ENCODE measurements at regions not wholly inside any gene's neighbourhood (a gene's known extent, or its start where the extent isn't known, plus 50 kb on each side); places are given as distances from the start of the nearest gene placed in this dataset.

GRCh38 chr20:50415516-50416268, 94.5 kb upstream of the PTPN1 start:
- in situ Hi-C loops (cut with MboI; ENCODE audit: low sequenced_read_pairs) = no loop called here

GRCh38 chr20:50416269-50417022, 93.7 kb upstream of the PTPN1 start:
- in situ Hi-C loops (cut with MboI; ENCODE audit: low sequenced_read_pairs) = no loop called here

GRCh38 chr20:50417023-50417329, 93.2 kb upstream of the PTPN1 start:
- in situ Hi-C loops (cut with MboI; ENCODE audit: low sequenced_read_pairs) = no loop called here

DNA sequence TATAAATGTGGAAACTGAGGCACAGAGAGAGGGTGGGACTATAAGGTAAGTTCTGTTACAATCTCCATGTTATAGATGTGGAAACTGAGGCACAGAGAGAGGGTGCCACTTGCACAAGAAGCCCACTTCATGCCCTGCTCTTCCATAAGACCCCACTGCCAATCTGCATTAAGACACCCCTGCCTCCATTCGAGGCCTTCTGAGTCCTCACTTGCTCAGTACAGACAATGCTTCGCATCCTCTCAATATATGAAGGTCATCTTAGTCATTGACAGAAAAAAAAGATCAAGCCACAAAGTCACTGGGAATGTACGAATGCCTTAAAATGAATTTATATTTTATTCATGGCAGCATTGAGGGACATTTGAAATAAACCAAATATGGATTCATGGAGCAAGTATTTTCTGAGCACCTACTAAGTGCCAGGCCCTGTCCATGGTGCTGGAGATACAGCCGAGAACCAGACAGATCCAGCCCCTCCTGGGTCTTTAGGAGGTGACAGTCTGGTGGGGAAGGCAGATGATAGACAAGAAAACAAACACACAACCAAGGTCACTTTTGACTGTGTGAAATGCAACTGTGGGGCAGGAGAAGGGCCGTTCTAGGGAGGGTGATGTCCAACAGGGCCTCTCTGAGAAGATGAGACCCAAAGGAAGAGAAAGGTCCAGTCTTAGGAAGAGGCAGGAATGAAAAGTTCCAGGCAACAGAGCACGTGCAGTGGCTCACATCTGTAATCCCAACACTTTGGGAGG, 92.5 kb upstream of the PTPN1 start:
- in situ Hi-C loops (cut with MboI; ENCODE audit: low sequenced_read_pairs) = no loop called here

DNA sequence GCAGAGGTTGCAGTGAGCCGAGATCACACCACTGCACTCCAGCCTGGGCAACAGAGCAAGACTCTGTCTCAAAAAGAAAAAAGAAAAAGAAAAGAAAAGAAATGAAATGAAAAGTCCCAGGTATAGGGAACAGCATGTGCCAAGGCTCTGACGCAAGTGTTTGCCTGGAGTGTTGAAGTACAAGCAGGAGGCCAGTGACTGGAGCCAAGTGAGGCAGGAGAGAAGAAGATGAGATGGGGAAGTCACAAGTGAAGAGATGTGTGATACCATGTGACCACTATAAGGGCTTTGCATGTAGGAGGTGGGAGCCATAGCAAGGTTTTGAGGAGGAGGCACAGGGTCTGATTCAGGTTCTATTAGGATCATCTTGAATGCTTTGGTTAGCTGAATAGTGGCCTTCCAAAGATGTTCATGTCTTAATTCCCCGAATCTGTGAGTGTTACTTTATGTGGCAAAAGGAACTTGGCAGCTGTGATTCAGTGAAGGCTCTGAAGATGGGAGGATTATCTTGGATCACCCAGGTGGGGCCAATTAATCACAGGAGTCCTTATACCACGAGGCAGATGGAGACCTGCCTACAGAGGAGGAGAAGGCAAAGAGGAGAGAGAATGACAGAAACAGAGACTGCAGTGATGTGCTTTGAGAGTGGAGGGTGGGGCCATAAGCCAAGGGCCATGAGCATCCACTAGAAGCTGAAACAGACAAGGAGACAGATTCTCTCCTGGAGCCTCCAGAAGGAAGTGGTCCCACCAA, 91.1 kb upstream of the PTPN1 start:
- in situ Hi-C loops (cut with MboI; ENCODE audit: low sequenced_read_pairs) = no loop called here

DNA sequence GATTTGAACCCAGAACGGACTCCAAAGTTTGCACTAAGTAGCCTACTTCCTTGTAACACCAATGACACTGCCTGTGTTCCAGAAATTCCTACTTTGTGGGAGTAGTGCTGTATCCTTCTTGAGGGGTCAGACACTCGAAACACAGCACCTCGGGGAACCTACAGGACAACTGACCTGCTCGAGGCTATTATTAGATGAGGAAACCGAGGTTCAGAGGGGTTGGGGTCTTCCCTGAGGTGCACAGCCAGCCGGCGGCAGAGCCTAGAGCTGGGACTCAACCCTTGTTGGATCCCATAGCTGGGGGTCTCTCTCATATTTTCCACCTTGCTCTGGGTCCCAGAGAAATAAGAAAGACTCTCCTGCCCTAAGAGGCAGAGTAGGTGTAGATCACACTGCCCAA, 89.8 kb upstream of the PTPN1 start:
- in situ Hi-C loops (cut with MboI; ENCODE audit: low sequenced_read_pairs) = no loop called here

DNA sequence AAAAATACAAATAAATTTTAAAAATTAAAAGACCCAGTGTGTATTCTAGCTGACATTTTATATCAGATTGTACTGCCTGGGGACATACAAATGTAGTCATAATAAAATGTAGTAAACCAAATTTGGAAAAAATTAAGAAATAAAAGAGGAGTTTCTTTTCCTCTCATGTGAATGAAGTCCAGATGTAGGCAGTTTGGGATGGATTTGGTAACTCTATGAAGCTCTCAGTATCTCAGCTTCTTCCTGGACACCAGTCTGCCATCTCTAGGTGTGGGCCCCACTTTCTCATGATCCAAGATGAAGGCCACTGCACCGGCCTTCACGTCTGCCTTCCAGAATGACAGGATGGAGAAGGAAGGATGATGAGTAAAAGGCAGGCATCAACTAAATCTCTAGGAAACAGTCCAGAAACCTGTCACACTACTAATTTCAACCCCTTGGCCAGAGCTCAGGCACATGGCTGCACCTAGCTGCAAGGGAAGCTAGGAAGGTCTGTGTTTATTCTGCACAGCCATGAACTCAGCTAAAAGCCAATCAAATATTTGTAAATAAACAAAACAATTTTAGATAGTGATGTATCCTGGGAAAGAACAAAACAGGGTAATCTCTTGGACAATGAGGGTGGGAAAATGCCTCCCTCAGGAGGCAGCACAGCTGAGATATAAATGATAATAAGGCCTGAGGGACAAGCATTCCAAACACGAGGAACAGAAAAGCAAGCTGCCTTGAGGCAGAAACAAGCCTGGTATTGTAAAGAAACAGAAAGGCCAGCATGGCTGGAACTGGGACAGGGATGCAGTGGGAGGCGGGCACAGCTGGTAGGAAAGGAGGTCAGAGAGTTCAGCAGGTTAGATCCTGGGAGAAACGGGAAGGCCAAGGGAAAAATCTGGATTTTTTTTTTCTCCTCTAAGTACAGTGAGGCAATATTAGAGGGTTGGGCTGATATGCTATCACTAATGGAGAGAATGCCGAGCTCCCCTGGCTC, 88.5 kb upstream of the PTPN1 start:
- in situ Hi-C loops (cut with MboI; ENCODE audit: low sequenced_read_pairs) = no loop called here

- in situ Hi-C loops (cut with MboI; ENCODE audit: low sequenced_read_pairs) = no loop called here
Observed at GRCh38 chr20:50423758-50424157, 86.4 kb upstream of the PTPN1 start.

DNA sequence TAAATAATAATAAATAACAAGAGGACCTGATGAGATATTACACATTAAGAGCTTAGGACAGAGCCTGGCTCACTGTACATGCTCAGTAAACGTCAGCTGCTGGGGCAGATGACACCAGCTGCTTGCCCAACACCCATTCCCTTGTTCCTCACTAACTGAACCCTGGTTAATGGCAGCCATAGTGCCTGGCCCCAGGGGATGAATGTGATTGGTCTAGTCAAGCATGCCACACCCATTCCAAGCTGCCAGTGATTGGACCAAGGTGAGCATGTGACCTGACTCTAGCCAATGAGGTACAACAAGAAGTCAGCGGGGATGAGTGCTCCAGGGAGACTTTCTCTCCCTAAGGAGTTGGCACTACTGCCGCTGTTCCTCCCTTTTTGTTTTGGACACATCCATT, 85.1 kb upstream of the PTPN1 start:
- in situ Hi-C loops (cut with MboI; ENCODE audit: low sequenced_read_pairs) = no loop called here

DNA sequence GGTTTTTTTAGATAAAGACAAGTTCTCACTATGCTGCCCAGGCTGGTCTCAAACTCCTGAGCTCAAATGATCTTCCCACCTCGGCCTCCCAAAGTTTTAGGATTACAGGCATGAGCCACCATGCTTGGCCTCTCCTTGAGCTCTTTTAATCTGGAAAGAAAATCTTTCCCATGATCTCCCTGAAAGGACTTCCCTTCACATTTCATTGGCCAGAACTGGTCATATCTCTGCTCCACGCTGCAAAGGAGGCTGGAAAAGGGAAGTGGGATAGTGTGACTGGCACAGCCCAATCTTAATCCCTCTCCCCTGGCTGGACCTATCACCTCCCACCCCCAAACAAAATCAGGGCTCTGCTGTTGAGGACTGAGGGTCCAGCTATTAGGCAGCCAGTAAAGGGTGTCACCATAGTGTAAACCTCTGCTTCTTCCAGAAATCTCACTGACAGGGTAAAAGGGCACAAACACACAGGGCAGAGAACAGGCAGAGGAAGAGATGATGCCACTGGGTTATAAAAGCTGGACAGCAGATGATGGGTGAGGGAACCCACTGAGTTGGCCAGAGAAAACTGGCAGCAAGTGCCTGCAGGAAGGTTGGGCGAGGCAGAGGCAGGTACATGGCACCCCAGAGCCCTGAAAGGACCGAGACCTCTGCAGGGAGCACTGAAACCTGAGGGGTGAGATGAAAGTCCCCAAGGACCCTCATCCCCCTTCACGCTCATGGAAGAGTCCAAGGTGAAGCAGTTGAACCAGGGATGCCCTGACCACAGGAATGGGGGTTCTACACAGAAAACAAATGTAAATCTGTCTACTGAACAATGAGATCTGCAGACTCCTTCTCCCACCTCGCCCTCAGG, 83.1 kb upstream of the PTPN1 start:
- in situ Hi-C loops (cut with MboI; ENCODE audit: low sequenced_read_pairs) = no loop called here

DNA sequence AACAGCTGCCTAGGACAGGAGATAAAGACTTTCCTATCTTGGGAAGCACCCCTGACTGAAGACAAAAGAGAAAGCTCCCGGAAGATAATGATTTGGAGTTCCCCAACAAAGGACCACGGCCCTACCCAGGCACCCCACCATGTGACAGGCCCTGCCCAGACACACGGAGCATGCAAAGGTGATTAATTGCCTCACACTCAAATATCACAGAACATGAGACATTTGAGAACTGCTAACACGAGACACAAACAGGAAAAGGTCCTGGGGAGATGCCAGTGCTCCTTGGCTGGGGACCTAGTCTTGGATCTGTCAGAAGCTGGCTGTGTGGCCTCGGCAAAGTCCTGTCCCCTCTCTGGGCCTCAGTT, 82.5 kb upstream of the PTPN1 start:
- in situ Hi-C loops (cut with MboI; ENCODE audit: low sequenced_read_pairs) = no loop called here

- in situ Hi-C loops (cut with MboI; ENCODE audit: low sequenced_read_pairs) = no loop called here
Observed at GRCh38 chr20:50428097-50428828, 81.9 kb upstream of the PTPN1 start.

- in situ Hi-C loops (cut with MboI; ENCODE audit: low sequenced_read_pairs) = no loop called here
Observed at GRCh38 chr20:50429412-50429811, 80.8 kb upstream of the PTPN1 start.

DNA sequence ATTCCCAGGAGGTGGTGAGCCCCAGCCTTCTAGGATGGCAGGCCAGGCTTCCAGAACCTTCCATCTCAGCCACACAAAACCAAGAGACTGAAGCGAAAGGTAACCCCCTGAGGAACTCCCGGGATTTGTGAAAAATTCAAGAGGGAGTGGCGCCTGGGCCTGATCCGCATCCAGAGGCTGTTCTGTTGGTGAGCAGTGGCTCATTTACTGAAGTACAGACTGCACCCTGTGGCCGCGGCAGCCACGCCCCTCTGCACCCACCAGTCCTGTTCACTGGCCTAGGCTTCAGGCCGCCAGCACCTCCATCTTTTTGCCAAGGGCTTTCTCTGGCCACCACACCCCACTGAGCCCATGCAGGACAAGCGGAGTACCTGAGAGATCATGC, 79.1 kb upstream of the PTPN1 start:
- in situ Hi-C loops (cut with MboI; ENCODE audit: low sequenced_read_pairs) = no loop called here

DNA sequence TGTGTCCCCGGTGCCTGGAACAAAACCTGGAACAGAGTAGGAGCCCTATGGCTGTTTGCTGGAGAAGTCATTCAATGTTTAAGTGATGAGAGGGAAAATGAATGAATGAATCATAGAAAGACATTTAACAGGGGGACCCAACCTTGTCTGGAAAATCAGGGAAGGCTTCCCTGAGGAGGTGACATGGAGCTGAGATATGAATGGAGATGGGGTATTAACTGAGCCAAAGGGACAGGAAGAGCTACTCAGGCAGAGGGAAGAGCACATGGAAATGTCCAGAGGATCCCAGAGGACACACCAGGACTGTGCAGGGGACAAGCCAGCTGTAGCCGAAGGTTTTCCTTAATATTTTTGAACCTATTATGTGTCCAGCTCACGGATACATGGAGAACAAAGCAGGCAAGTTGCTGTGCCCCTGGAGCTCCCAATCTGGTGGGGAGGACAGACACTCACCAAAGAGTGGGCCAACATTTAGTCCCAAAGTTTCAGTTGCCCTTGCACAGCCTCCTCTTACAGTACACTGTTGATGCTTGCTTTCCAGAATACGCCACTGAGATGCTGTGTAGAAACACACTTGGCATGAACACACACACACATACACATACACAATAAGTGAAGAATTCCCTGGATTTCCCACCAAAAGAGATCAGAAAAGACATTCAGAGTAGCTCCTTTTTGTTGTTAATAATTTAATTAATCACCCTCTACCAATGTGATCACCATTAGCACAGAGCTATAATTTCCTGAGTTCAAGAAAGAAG, 77.0 kb upstream of the PTPN1 start:
- in situ Hi-C loops (cut with MboI; ENCODE audit: low sequenced_read_pairs) = no loop called here

DNA sequence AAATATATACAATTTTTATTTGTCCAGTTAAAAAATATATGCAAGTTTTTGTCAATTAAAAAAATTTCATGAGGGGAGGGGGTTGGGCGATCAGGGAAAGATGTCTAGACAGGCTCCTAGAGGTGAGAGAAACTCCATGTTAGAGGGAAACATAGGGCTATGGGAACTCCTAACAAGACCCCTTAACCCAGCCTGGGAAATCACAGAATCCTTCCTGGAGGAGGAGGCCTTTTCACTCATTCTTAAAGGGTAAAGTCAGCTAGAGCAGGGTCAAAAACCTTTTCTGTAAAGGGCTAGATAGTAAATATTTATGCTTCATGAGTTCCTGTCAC, 75.9 kb upstream of the PTPN1 start:
- in situ Hi-C loops (cut with MboI; ENCODE audit: low sequenced_read_pairs) = no loop called here

- in situ Hi-C loops (cut with MboI; ENCODE audit: low sequenced_read_pairs) = no loop called here
Observed at GRCh38 chr20:50434653-50435396, 75.4 kb upstream of the PTPN1 start.

Data from HL-60/S4 treated with phorbol 12-myristate 13-acetate at 8.2 ng/mL for 4 days and 3 days (cell line).